GM10266 (cell line): ENCODE measurements at regions not wholly inside any gene's neighbourhood (a gene's known extent, or its start where the extent isn't known, plus 50 kb on each side); places are given as distances from the start of the nearest gene placed in this dataset.

Experiments used
- DNase-seq: peaks from one replicate; pipeline ENCODE4 v3.0.0; 2012; ENCODE audit errors: extremely low spot score
- TF ChIP-seq, protein P1 (sequence below): IDR thresholded peaks from 2 replicates; pipeline ENCODE4 v1.5.1; 2012; ENCODE audit warnings: mild to moderate bottlenecking, low read depth; ENCODE audit not compliant: control insufficient read depth, insufficient read depth; ENCODE audit errors: missing control alignments

DNA sequence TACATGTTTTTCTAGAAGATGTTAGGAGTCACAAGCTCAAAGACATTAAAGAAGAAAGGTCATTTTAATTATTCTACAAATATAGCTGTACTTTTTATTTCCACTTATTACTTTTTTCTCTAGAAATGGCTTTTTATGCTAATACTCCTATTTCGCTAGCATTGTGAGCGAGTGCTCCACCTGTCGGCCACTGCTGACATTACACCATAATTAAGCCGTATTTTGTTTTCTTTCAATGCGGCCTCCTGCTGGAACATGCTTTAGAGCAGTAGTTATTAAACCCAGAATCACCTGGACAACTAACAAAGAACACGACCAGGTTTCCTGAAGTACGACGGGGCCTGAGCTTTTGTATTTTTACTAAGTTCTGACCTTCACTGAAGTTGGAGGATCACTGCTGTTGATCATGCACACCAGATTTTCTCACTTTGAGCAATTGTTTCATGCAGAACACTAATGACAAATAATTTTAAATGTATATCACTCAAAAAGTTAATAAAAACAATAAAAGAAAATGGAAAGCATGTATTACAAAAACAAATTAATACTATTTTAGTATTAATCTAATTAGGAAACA, 74.1 kb upstream of the PAK5 start:
- peak; percentile 13 for DNase-seq
- TF ChIP-seq, protein P1, sequence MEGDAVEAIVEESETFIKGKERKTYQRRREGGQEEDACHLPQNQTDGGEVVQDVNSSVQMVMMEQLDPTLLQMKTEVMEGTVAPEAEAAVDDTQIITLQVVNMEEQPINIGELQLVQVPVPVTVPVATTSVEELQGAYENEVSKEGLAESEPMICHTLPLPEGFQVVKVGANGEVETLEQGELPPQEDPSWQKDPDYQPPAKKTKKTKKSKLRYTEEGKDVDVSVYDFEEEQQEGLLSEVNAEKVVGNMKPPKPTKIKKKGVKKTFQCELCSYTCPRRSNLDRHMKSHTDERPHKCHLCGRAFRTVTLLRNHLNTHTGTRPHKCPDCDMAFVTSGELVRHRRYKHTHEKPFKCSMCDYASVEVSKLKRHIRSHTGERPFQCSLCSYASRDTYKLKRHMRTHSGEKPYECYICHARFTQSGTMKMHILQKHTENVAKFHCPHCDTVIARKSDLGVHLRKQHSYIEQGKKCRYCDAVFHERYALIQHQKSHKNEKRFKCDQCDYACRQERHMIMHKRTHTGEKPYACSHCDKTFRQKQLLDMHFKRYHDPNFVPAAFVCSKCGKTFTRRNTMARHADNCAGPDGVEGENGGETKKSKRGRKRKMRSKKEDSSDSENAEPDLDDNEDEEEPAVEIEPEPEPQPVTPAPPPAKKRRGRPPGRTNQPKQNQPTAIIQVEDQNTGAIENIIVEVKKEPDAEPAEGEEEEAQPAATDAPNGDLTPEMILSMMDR, result peak; percentile 89

DNA sequence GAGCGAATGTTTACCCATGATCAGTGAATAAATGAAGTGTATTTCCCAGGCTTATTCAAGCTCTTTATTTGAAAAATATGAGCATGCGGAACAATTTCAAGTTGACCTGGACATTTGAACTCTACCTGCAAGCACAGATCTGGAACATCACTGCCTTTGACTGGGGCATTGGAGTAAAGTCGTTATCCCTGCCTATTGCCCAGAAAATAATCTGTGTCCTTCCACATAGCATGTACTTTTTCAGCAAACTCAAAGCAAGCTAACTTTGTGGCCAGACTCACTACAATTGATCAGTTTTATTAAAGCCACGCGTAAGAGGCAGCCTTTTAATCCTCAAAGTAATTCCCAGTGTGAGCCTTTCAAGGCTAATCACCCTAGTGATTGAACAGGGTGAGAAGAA, 73.4 kb upstream of the PAK5 start:
- TF ChIP-seq, protein P1, result no peak
- DNase-seq, result no peak

DNA sequence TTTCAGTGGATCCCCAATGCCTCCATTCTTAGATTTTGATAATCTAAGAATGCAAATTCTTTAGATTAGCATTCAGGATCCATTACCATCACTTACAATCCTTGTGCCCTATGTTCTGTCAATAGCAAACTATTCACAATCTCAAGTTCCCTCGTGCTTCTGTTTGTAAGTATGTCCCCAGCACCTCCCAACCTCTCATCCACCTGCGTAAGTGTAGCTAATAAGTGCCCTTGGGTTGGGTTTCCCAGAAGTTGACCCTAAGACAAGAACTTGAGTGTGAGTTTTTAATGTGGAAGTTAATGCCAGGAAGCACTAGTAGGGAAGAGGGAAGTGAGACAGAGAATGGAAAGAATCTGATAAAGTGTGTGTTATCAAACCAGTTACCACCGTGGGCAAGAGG, 72.6 kb upstream of the PAK5 start:
- no peak for DNase-seq
- TF ChIP-seq, protein P1, result no peak

DNA sequence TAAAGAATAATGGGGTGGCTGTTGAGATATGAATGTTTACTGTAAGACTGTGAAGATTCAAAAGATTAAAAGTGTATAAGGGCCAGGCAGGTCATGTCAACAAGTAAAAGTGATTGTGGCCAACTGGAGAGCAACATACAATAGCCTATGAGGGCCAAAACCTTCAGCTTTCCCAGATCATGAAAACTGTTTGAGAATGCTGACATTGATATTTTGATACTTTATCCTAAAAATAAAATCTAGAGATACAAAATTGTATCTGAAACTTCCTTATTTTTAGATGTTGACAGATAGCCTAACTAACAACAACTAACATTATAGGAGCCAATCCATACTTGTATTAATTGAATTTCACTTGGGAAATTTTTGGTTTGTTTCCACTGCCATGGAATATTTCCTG, 70.3 kb upstream of the PAK5 start:
- no peak for DNase-seq
- TF ChIP-seq, protein P1, result no peak

DNA sequence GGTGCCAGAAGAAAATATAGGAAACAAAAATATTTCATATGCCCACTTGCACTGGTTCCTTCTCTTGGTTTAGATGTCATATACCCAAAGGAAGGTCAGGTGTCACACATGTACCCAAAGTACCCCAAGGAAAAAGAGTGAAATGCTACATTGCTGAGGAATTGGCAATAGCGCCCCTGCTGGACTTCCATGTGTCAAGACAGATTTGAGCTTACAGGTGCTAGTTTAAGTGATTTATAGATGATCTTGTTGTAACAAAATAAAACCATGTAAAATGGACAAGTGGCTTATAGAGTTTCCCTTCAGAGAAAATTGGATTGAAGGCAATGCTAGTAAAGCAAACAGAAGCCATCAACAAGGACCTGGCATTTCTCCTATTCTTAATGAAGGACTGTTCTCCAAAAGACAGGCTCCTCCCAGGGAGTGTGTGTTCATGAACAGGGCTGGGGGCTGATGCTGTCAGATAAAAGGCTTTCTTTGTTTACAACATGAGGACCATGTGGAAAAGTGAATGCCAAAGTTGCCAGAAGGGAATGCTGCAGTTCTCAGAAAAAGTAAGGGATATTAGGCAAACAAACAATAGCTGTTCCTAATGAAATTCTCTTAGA, 64.3 kb upstream of the PAK5 start:
- no peak for DNase-seq
- TF ChIP-seq, protein P1, result peak; percentile 35

DNA sequence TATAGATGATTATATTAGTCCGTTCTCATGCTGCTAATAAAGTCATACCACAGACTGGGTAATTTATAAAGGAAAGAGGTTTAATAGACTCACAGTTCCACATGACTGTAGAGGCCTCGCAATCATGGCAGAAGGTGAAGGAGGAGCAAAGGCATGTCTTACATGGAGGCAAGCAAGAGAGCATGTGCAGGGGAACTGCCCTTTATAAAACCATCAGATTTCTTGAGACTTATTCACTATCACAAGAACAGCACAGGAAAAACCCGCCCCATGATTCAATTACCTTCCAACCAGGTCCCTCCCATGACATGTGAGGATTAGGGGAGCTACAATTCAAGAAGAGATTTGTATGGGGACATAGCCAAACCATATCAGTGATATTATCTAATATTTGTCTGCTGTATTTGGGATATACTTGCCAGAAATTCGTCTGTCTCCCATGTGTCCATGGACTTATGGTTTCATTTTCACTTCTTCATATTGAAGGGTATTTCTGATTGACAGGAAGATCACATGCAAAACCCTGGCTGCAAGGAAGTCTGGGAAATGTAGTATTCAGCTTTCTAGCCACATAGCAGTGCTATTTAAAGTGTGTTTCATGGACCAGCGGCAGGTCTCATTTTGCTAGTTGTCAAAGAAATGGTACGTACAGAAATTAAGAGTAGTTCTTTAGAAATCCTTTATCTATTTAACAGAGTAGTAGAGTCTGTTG, 50.5 kb upstream of the PAK5 start:
- DNase-seq, result no peak
- TF ChIP-seq, protein P1, result no peak
